Endothelial cell (in vitro differentiated cells): ENCODE measurements at regions not wholly inside any gene's neighbourhood (a gene's known extent, or its start where the extent isn't known, plus 50 kb on each side); places are given as distances from the start of the nearest gene placed in this dataset.
A peak's percentile ranks its signal among the peaks of the same experiment; 100 is the strongest.

Source experiments
- DNase-seq: peaks from one replicate; pipeline ENCODE4 v3.0.0; 2021; ENCODE audit warnings: low spot score
- H3K27ac Mint-ChIP-seq: one replicate; pipeline ENCODE4 v1.8.0; 2021; ENCODE audit warnings: mixed read lengths, inconsistent platforms; ENCODE audit not compliant: unreplicated experiment
- H3K27me3 Mint-ChIP-seq: one replicate; pipeline ENCODE4 v1.8.0; 2021; ENCODE audit warnings: mild to moderate bottlenecking, moderate library complexity, mixed read lengths, inconsistent platforms; ENCODE audit not compliant: unreplicated experiment
- H3K36me3 Mint-ChIP-seq: one replicate; pipeline ENCODE4 v1.8.0; 2021; ENCODE audit warnings: mild to moderate bottlenecking, low read depth, mixed read lengths, inconsistent platforms; ENCODE audit not compliant: unreplicated experiment
- H3K4me1 Mint-ChIP-seq: one replicate; pipeline ENCODE4 v1.8.0; 2021; ENCODE audit warnings: mild to moderate bottlenecking, mixed read lengths, inconsistent platforms; ENCODE audit not compliant: unreplicated experiment
- H3K4me3 Mint-ChIP-seq: one replicate; pipeline ENCODE4 v1.8.0; 2021; ENCODE audit warnings: mild to moderate bottlenecking, mixed read lengths, inconsistent platforms; ENCODE audit not compliant: unreplicated experiment
- H3K9me3 Mint-ChIP-seq: one replicate; pipeline ENCODE4 v1.8.0; 2021; ENCODE audit warnings: mixed read lengths, inconsistent platforms; ENCODE audit not compliant: unreplicated experiment
- CTCF ChIP-seq: fragments of 200-600 bp; sonication (generic); IDR thresholded peaks from one replicate; pipeline ENCODE4 v1.5.0; 2021; ENCODE audit warnings: antibody characterized with exemption; ENCODE audit not compliant: unreplicated experiment

DNA sequence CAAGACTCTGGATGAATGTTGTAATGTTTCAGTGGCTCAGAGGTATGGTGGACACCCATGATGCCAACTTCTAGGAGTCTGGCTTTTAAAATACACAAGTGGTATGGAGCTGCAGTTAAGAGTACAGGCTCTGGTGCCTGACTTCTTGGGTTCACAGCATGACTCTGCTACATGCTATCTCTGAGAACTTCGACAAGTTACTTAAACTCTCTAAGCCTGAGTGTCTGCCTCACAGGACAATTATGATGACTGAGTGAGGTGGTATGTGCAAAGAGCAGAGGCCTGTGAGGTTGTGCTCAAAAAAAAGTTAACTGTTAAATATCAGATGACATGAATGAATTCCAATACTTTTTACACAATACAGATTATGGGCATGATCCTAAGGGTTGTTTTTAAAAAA lies 90.9 kb upstream of the SRD5A3 start:
- no peak overlapping the region for H3K4me3 Mint-ChIP-seq
- TF ChIP-seq CTCF, result no peak
- DNase-seq, result no peak
- peaks cover 37% of the 10 kb centered on the region for H3K4me1 Mint-ChIP-seq
- H3K9me3 Mint-ChIP-seq, result no peaks in the 10 kb centered on the region
- H3K27ac Mint-ChIP-seq, result peak overlapping the region; percentile 0
- H3K27me3 Mint-ChIP-seq, result no peaks in the 10 kb centered on the region
- H3K36me3 Mint-ChIP-seq, result no peaks in the 10 kb centered on the region

- Mint-ChIP-seq H3K36me3 (no peaks in the 10 kb centered on the region), H3K27me3 (no peaks in the 10 kb centered on the region), H3K9me3 (no peaks in the 10 kb centered on the region), H3K27ac (no peak overlapping the region), H3K4me3 (no peak overlapping the region), H3K4me1 (peaks cover 32% of the 10 kb centered on the region)
- DNase-seq, result no peak
- no peak for TF ChIP-seq CTCF
Measured at GRCh38 chr4:55256787-55257186, 89.3 kb upstream of the SRD5A3 start.

DNA sequence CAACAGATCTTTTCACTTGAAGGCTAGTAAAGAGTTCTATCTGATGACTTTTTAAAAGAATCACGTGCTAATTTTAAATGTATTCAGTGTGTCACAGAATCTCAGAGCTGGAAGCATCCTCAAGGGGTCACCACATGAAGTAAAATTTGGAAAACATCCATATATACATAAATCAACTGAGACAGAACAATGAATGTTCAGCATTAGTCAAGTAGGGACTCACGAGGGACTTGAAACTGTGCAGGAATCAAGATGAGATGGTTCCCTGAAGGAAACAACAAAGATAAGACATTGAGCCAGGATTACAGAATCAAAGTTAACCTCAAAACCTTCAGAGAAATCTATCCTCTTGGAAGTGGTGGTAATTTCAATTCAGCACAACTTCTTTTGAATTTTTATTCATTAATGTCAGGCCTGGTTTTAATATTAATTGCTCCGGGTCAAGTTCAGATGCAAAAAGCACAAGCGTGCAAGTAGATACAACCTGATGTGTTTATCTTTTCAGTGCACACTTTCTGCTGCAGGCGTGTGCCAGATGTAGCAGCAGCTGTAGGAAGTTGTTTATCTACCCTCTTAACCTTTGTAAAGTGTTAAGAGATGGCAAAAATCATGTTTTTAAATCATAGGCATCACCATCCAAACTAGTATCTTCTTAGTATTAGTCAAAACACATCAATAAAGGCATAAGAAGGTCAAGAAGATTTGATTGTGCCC lies 87.7 kb upstream of the SRD5A3 start:
- Mint-ChIP-seq H3K27me3 (no peaks in the 10 kb centered on the region), H3K9me3 (no peaks in the 10 kb centered on the region), H3K4me1 (peaks cover 28% of the 10 kb centered on the region), H3K36me3 (no peaks in the 10 kb centered on the region), H3K27ac (no peak overlapping the region), H3K4me3 (no peak overlapping the region)
- TF ChIP-seq CTCF, result no peak
- no peak for DNase-seq

DNA sequence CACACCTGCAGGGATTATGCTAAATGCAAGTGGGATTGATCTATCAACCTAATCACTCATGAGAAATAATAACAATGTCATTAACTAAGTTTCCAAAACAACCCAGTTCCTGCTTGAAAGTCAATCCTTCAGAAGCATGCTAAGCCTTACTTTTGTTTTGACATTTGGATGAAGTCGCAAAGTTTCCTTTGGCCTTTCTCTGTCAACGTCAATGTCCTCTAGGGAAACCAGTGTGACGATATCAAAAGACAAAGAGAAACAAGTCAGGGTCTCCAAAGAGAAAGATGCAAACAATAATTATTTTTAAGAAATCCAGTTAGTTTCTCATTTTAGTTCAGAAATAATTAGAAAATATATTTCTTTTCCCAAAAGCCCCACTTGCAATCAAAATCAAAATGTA lies 86.7 kb upstream of the SRD5A3 start:
- no peaks in the 10 kb centered on the region for H3K9me3 Mint-ChIP-seq
- no peak overlapping the region for H3K27ac Mint-ChIP-seq
- no peaks in the 10 kb centered on the region for H3K36me3 Mint-ChIP-seq
- H3K4me1 Mint-ChIP-seq, result peaks cover 18% of the 10 kb centered on the region
- no peak for DNase-seq
- H3K27me3 Mint-ChIP-seq, result no peaks in the 10 kb centered on the region
- no peak overlapping the region for H3K4me3 Mint-ChIP-seq
- no peak for TF ChIP-seq CTCF

DNA sequence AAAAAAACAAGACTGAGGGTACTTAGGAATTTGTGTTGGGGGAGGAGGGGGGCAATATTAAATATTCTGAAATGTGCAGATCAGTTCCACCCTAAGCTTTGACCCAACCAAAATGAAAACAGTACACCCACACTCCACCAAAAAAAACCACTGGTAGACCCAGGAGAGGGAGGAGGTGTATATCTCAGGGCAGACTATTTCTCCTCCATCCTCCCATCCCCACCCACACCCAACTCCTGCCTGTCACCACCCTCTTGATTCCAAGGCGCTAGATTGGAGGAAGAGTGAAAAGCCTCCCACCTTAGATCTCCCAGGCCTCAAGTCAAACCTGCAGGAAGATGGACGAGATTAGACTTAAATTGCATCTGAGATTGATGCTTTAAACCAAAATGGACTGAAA lies 76.6 kb upstream of the SRD5A3 start:
- Mint-ChIP-seq H3K27ac (peak overlapping the region; percentile 88), H3K27me3 (peaks cover 10% of the 10 kb centered on the region)

More for the DNA sequence above, 76.6 kb upstream of the SRD5A3 start:
- Mint-ChIP-seq H3K36me3 (no peaks in the 10 kb centered on the region), H3K4me1 (peaks cover 41% of the 10 kb centered on the region), H3K9me3 (no peaks in the 10 kb centered on the region), H3K4me3 (no peak overlapping the region)
- no peak for TF ChIP-seq CTCF
- DNase-seq, result no peak
